Upper lobe of right lung (tissue), 1 donor: ENCODE measurements at regions not wholly inside any gene's neighbourhood (a gene's known extent, or its start where the extent isn't known, plus 50 kb on each side); places are given as distances from the start of the nearest gene placed in this dataset.

Source experiments
- ATAC-seq: fragments of 200-7000 bp; cut with Tn5 transposase; one replicate; pipeline ENCODE4 v1.9.1; 2020; ENCODE audit warnings: mild to moderate bottlenecking, moderate library complexity
- DNase-seq: peaks from one replicate; pipeline ENCODE4 v3.0.0-alpha.2; 2020
- H3K27ac ChIP-seq: fragments of 200-600 bp; one replicate; pipeline ENCODE4 v1.8.0; 2022
- H3K27me3 ChIP-seq: fragments of 200-600 bp; one replicate; pipeline ENCODE4 v1.8.0; 2022; ENCODE audit warnings: mild to moderate bottlenecking
- H3K36me3 ChIP-seq: fragments of 200-600 bp; one replicate; pipeline ENCODE4 v1.8.0; 2022
- H3K4me1 ChIP-seq: fragments of 200-600 bp; one replicate; pipeline ENCODE4 v1.8.0; 2022
- H3K4me3 ChIP-seq: fragments of 200-600 bp; one replicate; pipeline ENCODE4 v1.8.0; 2022; ENCODE audit warnings: mild to moderate bottlenecking
- H3K9me3 ChIP-seq: fragments of 200-600 bp; one replicate; pipeline ENCODE4 v1.8.0; 2022
- intact Hi-C: fragments of 100-400 bp; cut with DNase I; formaldehyde crosslinking; loops from one replicate; pipeline ENCODE4 v1.11.0; 2022
- TF ChIP-seq, protein P1 (sequence below): fragments of 200-600 bp; IDR thresholded peaks from one replicate; pipeline ENCODE4 v1.8.0; 2022; ENCODE audit warnings: antibody characterized with exemption
- donor health status: DM: no; HTN: yes; CAD: no; lungs with severe emphysema.

DNA sequence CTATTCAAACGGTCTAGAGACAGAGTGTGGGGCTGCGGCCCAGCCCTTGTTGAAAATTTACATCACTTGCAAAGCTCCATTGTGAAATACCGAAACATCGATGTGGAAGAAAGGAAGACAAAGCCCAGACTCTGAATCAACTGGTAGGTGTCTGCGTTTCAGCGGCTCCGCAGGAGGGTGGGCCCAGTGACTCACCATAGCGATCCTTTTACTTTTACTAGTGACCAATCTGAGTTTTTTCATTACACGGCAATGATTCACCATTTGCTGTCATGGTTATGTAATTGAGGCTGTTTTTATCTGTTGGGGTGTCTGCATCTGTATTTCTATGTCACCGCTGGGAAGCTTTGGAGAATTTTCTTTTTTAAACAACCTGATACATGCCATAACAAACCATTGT is 66.6 kb upstream of the ODC1 start:
- Histone ChIP-seq H3K4me3 (no peak overlapping the region), H3K9me3 (peaks cover 5% of the 10 kb centered on the region), H3K27ac (no peak overlapping the region), H3K4me1 (no peaks in the 10 kb centered on the region), H3K36me3 (no peaks in the 10 kb centered on the region), H3K27me3 (no peaks in the 10 kb centered on the region)
- ATAC-seq (no peak), DNase-seq (no peak)
- intact Hi-C loops: no loop called here
- TF ChIP-seq, protein P1, sequence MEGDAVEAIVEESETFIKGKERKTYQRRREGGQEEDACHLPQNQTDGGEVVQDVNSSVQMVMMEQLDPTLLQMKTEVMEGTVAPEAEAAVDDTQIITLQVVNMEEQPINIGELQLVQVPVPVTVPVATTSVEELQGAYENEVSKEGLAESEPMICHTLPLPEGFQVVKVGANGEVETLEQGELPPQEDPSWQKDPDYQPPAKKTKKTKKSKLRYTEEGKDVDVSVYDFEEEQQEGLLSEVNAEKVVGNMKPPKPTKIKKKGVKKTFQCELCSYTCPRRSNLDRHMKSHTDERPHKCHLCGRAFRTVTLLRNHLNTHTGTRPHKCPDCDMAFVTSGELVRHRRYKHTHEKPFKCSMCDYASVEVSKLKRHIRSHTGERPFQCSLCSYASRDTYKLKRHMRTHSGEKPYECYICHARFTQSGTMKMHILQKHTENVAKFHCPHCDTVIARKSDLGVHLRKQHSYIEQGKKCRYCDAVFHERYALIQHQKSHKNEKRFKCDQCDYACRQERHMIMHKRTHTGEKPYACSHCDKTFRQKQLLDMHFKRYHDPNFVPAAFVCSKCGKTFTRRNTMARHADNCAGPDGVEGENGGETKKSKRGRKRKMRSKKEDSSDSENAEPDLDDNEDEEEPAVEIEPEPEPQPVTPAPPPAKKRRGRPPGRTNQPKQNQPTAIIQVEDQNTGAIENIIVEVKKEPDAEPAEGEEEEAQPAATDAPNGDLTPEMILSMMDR: no peak

DNA sequence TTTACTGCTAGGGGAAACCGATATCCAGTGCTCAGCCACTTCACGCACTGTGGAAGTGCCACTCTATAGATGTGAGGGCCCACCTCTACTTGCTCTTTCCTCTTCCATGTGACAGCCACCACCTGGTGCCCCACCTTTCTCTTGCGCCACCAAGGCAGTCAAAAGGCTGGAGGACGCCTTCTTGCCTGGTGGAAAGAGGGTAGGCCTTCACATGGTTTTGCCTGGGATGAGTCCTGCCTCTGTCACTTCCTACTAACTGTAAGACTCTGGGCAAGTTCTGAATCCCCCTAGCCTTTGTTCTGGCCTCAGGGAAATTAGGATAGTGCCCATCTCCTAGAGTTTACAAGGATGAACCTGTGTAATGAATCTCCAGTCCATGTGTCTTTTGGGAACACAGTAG is 66.1 kb upstream of the ODC1 start:
- intact Hi-C loops: no loop called here
- Histone ChIP-seq H3K36me3 (no peaks in the 10 kb centered on the region), H3K4me1 (no peaks in the 10 kb centered on the region), H3K27me3 (no peaks in the 10 kb centered on the region), H3K9me3 (peaks cover 5% of the 10 kb centered on the region), H3K4me3 (no peak overlapping the region), H3K27ac (no peak overlapping the region)
- no peak for ATAC-seq
- TF ChIP-seq, protein P1: no peak
- peak; percentile 30 for DNase-seq

DNA sequence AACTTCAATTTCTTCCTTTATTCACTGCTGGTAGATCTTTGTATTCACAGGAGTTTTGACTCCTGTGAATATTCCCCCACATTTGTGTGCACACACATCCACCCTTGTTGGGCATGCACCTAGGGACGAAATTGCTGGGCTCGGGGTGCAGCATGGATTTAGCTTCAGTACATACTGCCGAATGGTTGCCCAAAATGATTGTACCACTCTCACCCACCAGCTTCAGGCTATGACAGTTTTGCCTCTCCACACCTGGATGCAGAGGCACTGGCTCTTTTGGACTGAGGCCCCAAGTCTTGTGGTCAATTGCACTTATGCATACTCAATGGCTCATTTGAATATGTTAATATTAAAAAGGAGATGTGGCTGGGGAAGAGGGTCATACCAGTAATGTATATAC is 65.1 kb upstream of the ODC1 start:
- Histone ChIP-seq H3K4me3 (no peak overlapping the region), H3K9me3 (peaks cover 5% of the 10 kb centered on the region), H3K27ac (no peak overlapping the region), H3K27me3 (no peaks in the 10 kb centered on the region), H3K4me1 (no peaks in the 10 kb centered on the region), H3K36me3 (no peaks in the 10 kb centered on the region)
- intact Hi-C loops: no loop called here
- no peak for ATAC-seq
- TF ChIP-seq, protein P1: no peak
- DNase-seq: no peak

DNA sequence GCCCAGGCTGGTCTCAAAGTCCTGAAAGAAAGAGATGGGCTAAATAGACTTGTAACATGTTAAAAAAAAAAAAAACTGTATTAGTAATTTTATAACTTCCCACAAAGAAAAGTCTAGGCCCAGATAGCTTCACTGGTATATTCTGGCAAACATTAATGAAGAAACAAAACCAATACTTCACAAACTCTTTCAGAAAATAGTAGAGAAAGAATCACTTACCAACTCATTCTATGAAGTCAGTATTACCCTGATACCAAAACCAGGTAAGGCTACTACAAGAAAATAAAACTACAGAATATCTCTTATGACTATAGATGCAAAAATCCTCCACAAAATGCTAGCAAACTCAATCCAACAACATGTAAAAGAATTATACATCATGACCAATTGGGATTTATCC is 59.9 kb upstream of the ODC1 start:
- Histone ChIP-seq H3K27ac (no peak overlapping the region), H3K36me3 (no peaks in the 10 kb centered on the region), H3K9me3 (no peaks in the 10 kb centered on the region), H3K27me3 (no peaks in the 10 kb centered on the region), H3K4me1 (no peaks in the 10 kb centered on the region), H3K4me3 (no peak overlapping the region)
- intact Hi-C loops: no loop called here
- TF ChIP-seq, protein P1: no peak
- ATAC-seq (no peak), DNase-seq (no peak)

DNA sequence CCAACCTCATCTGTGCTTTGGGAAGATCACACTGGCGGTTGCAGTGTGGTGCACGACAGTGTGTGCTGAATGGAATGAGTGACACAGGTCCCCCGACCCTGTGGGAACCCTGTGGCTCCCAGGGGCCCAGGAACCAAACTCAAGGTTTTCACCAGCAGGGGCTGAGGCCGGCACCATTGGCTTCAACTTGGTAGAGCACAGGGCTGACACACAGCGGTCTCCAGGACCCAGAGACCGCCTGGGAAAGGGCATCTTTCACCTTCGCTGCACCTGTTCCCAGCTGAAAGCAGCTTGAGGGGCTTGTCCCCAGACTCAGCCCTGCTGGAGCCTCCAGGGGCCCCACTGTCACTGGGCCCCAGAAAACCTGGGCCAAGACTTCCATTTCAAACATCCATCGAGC is 59.0 kb upstream of the ODC1 start:
- no peaks in the 10 kb centered on the region for H3K9me3 ChIP-seq
- no peaks in the 10 kb centered on the region for H3K4me1 ChIP-seq
- TF ChIP-seq, protein P1: no peak
- intact Hi-C loops: no loop called here
- H3K36me3 ChIP-seq: no peaks in the 10 kb centered on the region
- DNase-seq (peak; percentile 41), ATAC-seq (no peak)
- no peak overlapping the region for H3K4me3 ChIP-seq
- no peak overlapping the region for H3K27ac ChIP-seq
- no peaks in the 10 kb centered on the region for H3K27me3 ChIP-seq

DNA sequence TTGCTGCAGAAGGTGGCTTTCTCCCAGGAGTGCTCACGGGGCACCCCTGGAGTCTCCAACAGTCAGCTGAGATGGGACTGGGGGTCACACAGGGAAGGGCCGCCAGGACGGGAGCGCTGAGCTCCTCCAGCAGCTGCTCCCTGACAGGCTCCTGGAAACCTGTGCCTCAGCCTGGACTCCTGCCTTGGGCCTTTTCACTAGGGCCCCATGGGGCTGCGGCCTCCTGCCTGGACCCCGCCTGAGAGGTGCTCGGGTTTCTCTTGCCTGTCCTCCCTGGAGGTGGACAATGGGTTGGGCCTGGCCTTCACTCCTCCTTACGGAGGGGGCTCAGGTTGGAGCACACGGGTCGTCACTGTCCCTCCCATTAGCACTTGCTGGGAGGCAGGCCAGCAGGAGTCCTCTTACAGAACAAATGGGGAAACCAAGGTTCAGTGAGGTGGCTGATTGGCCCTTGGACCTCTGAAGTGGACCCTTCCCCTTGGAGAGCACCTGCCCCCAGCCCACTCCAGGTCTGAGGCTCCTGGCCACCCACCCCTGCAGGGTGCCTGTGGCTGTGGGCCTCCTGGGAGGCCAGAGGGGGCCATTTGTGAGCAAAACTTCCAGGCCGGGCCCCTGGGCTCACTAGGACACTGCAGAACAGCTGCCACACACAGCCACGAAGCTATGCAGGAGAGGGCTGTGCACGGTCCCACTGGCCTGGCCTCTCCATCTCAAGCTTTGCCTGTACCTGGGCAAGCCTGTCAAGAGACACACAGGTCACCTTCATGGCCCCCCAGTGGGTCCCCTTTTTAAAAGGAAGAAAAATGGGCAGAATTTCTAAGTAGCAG is 57.1 kb upstream of the ODC1 start:
- Histone ChIP-seq H3K27me3 (no peaks in the 10 kb centered on the region), H3K9me3 (no peaks in the 10 kb centered on the region), H3K36me3 (no peaks in the 10 kb centered on the region), H3K4me1 (no peaks in the 10 kb centered on the region), H3K4me3 (no peak overlapping the region), H3K27ac (no peak overlapping the region)
- DNase-seq (no peak), ATAC-seq (no peak)
- intact Hi-C loops: no loop called here
- TF ChIP-seq, protein P1: no peak
